Endothelial cell of umbilical vein (primary cell): ENCODE measurements at regions not wholly inside any gene's neighbourhood (a gene's known extent, or its start where the extent isn't known, plus 50 kb on each side); places are given as distances from the start of the nearest gene placed in this dataset.

Source experiments
- BruUV-seq: library from RNA; stranded (reverse); fragments of 400-500 nt; replicated peaks from 2 replicates; lab custom pipeline; 2021; lab: Mats Ljungman, UMichigan
- CTCF ChIA-PET: fragments of 300-600, 350-600 bp; sonication (Branson Sonifier 250); formaldehyde crosslinking; loops from one replicate; lab custom pipeline; 2021; ENCODE audit warnings: antibody characterized with exemption, inconsistent platforms; lab: Charles Lee
- POLR2A ChIA-PET: fragments of 300-600, 350-600 bp; sonication (Branson Sonifier 250); formaldehyde crosslinking; loops from one replicate; lab custom pipeline; 2021; ENCODE audit warnings: antibody characterized with exemption, inconsistent platforms; lab: Charles Lee
- DNase-seq: peaks from one replicate; pipeline ENCODE4 v3.0.0-alpha.2; 2011; ENCODE audit warnings: low read depth, low spot score
- FAIRE-seq: peaks from 2 replicates; lab custom pipeline; 2011; peaks lifted over from hg19 to GRCh38; lab: Jason Lieb, UNC
- H2AFZ ChIP-seq: 2 replicates; pipeline ENCODE4 v1.6.0; 2012; ENCODE audit warnings: low read depth, low read length, control low read depth, inconsistent platforms
- H3K27ac ChIP-seq: 2 replicates; pipeline ENCODE4 v1.5.1; 2011; ENCODE audit warnings: low read depth, mild to moderate bottlenecking, control low read depth, low read length, moderate library complexity; ENCODE audit not compliant: insufficient read depth
- H3K27me3 ChIP-seq, 2 experiments: 2 replicates each; pipeline versions ENCODE4 v1.6.0 to v1.6.1; 2011; ENCODE audit warnings: low read length in 2 of 2, mixed read lengths in 1 of 2; ENCODE audit not compliant: control insufficient read depth in 2 of 2, insufficient read depth in 2 of 2
- H3K36me3 ChIP-seq, 2 experiments: 2 replicates in 1 of 2; 3 replicates in 1 of 2; pipeline ENCODE4 v1.5.1; 2011; ENCODE audit warnings: low read length in 2 of 2, mild to moderate bottlenecking in 1 of 2, moderate library complexity in 1 of 2; ENCODE audit not compliant: control insufficient read depth in 2 of 2, insufficient read depth in 2 of 2; ENCODE audit errors: extremely low read depth in 1 of 2
- H3K4me1 ChIP-seq: 3 replicates; pipeline ENCODE4 v1.5.1; 2011; ENCODE audit warnings: mild to moderate bottlenecking, low read length; ENCODE audit not compliant: control insufficient read depth, insufficient read depth; ENCODE audit errors: extremely low read depth
- H3K4me2 ChIP-seq: 2 replicates; pipeline ENCODE4 v1.6.1; 2011; ENCODE audit warnings: low read length, control low read depth, mixed read lengths; ENCODE audit not compliant: insufficient read depth
- H3K4me3 ChIP-seq, 3 experiments: fragments of 200-600 bp in 1 of 3; sonication (generic), shearing (Covaris generic) in 1 of 3; replicated peaks in 1 of 3; 2 replicates each; pipeline ENCODE4 v1.5.1; 2011 to 2016; ENCODE audit warnings: control low read depth in 3 of 3, low read length in 3 of 3, mild to moderate bottlenecking in 2 of 3, inconsistent platforms in 1 of 3, low read depth in 1 of 3, moderate library complexity in 1 of 3; ENCODE audit not compliant: insufficient read depth in 1 of 3
- H3K79me2 ChIP-seq: 2 replicates; pipeline ENCODE4 v1.6.0; 2012; ENCODE audit warnings: low read length, inconsistent platforms; ENCODE audit not compliant: control insufficient read depth, insufficient read depth
- H3K9ac ChIP-seq: replicated peaks from 2 replicates; pipeline ENCODE3; 2011; ENCODE audit warnings: low read length, control low read depth; ENCODE audit not compliant: insufficient read depth; ENCODE audit errors: extremely low read depth
- H3K9me1 ChIP-seq: replicated peaks from 3 replicates; pipeline ENCODE4 v1.6.0; 2011; ENCODE audit warnings: mild to moderate bottlenecking, low read length; ENCODE audit not compliant: control insufficient read depth, insufficient read depth; ENCODE audit errors: extremely low read depth
- H3K9me3 ChIP-seq: replicated peaks from 2 replicates; pipeline ENCODE4 v1.5.1; 2012; ENCODE audit warnings: low read length, inconsistent platforms; ENCODE audit not compliant: control insufficient read depth, insufficient read depth
- H4K20me1 ChIP-seq: replicated peaks from 2 replicates; pipeline ENCODE3; 2011; ENCODE audit warnings: mild to moderate bottlenecking, low read length; ENCODE audit not compliant: control insufficient read depth, insufficient read depth; ENCODE audit errors: extremely low read depth
- EZH2 ChIP-seq: IDR thresholded peaks from 2 replicates; pipeline ENCODE4 v1.6.1; 2012; ENCODE audit warnings: borderline replicate concordance, low read depth, mild to moderate bottlenecking, moderate library complexity, low read length, inconsistent platforms; ENCODE audit not compliant: severe bottlenecking
- JUN ChIP-seq: IDR thresholded peaks from 2 replicates; pipeline ENCODE4 v1.6.1; 2011; ENCODE audit warnings: borderline replicate concordance, low read depth; ENCODE audit not compliant: insufficient read length, insufficient read depth
- MYC ChIP-seq: IDR thresholded peaks from one replicate; pipeline ENCODE4 v1.6.1; 2011; ENCODE audit warnings: mild to moderate bottlenecking, low read depth, low read length
- POLR2A ChIP-seq: IDR thresholded peaks from 2 replicates; pipeline ENCODE4 v1.6.1; 2012; ENCODE audit warnings: low read depth, mild to moderate bottlenecking, control low read depth, low read length
- POLR2AphosphoS5 ChIP-seq: IDR thresholded peaks from 2 replicates; pipeline ENCODE4 v1.6.1; 2012; ENCODE audit warnings: low read depth, mild to moderate bottlenecking, control low read depth, low read length, moderate library complexity; ENCODE audit not compliant: insufficient read depth
- dilution Hi-C: fragments of 300-500 bp; cut with MboI; formaldehyde crosslinking; loops from one replicate; pipeline ENCODE4 v1.15.0; 2019; ENCODE audit warnings: low sequenced_read_pairs; ENCODE audit not compliant: extremely low pct_ligation_motif_present
- intact Hi-C: fragments of 100-400 bp; cut with micrococcal nuclease; formaldehyde crosslinking; loops from one replicate; pipeline ENCODE4 v1.10.0; 2022
- TF ChIP-seq, protein P1 (sequence below): IDR thresholded peaks from 2 replicates; pipeline ENCODE4 v1.6.1; 2011; ENCODE audit not compliant: insufficient read depth, insufficient read length
- TF ChIP-seq, protein P2 (sequence below), 2 donors: IDR thresholded peaks; 1 replicate in 1 of 2; 2 replicates in 1 of 2; pipeline ENCODE4 v1.5.1; 2011; ENCODE audit warnings: low read length in 2 of 2, mild to moderate bottlenecking in 2 of 2, moderate library complexity in 2 of 2, control low read depth in 1 of 2, inconsistent platforms in 1 of 2, low read depth in 1 of 2; ENCODE audit not compliant: insufficient read depth in 1 of 2; ENCODE audit errors: extremely low read depth in 1 of 2

DNA sequence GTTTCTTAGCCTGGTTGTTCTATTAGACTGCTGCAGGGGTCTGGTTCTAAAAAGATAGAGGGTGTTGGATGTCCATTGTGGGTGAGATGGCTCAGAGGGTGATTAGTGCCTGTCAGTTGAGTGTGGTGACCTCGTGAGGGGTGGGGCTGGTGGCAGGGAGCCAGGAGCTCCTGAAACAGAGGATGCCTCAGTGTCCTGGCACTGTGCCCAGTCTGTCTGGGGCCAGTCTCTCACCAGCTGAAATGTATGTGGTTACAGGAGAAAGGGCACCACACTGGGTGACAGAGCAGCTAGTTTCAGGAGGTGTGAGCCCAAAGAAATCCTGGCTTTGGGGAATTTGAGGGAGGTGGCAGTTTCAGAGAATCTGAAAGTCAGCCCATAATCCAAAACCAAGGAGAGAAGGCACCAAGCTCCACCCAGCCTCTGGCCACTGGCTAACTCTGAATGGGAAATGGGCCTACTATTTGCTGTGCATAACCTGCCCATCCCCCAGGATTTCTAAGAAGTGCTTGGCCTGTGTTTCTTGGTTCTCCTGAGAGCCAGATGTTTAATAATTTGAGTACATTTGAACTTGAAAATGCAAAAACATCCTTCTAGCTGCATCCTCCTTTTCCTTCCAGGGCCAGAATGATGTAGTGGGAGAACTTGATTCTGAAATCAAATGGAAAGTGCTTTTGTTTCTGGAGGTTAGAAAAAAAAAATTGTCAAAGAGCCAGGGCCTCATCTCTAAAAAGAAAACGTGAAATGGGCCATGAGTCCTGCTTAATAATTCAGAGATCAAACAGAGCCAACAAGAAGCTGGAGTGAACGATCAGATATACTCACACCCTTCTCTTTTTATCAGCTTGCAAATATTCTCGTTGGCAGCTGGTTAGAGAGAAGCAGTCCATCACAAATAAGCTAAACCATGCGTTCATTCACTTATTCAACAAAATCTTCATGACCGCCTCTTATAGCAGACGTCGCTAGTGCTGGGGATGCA lies 92.3 kb downstream of the B3GNT2 start:
- DNase-seq (no peak), FAIRE-seq (no peak)
- intact Hi-C loops, result no loop called here

More for the DNA sequence above, 92.3 kb downstream of the B3GNT2 start:
- no peaks in the 10 kb centered on the region for H3K36me3 ChIP-seq
- no peak overlapping the region for H2AFZ ChIP-seq
- H3K4me1 ChIP-seq, result no peaks in the 10 kb centered on the region
- no peak overlapping the region for H3K27ac ChIP-seq
- no peak overlapping the region for H3K4me2 ChIP-seq
- POLR2A ChIA-PET, result no interaction called here
- no TSS peak for BruUV-seq
- no peaks in the 10 kb centered on the region for H4K20me1 ChIP-seq
- no peak overlapping the region for H3K9ac ChIP-seq
- H3K79me2 ChIP-seq, result no peaks in the 10 kb centered on the region
- dilution Hi-C loops, result no loop called here
- no peaks in the 10 kb centered on the region for H3K9me3 ChIP-seq
- H3K27me3 ChIP-seq, result no peaks in the 10 kb centered on the region
- CTCF ChIA-PET, result interaction anchor here (0.7 to 2.5 kb wide), 5 partner anchors 9 to 295 kb away, joined by 3 to 8 read pairs (median 4); no protein-coding TSS in a partner anchor
- no peaks in the 10 kb centered on the region for H3K9me1 ChIP-seq
- TF ChIP-seq, protein P1, sequence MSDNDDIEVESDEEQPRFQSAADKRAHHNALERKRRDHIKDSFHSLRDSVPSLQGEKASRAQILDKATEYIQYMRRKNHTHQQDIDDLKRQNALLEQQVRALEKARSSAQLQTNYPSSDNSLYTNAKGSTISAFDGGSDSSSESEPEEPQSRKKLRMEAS, result no peak
- TF ChIP-seq JUN (no peak), POLR2AphosphoS5 (no peak), EZH2 (no peak), MYC (no peak), POLR2A (no peak)
- TF ChIP-seq, protein P2, sequence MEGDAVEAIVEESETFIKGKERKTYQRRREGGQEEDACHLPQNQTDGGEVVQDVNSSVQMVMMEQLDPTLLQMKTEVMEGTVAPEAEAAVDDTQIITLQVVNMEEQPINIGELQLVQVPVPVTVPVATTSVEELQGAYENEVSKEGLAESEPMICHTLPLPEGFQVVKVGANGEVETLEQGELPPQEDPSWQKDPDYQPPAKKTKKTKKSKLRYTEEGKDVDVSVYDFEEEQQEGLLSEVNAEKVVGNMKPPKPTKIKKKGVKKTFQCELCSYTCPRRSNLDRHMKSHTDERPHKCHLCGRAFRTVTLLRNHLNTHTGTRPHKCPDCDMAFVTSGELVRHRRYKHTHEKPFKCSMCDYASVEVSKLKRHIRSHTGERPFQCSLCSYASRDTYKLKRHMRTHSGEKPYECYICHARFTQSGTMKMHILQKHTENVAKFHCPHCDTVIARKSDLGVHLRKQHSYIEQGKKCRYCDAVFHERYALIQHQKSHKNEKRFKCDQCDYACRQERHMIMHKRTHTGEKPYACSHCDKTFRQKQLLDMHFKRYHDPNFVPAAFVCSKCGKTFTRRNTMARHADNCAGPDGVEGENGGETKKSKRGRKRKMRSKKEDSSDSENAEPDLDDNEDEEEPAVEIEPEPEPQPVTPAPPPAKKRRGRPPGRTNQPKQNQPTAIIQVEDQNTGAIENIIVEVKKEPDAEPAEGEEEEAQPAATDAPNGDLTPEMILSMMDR (IDR thresholded peaks at IDR 0.05; ENCODE audit: extremely low read depth in 1 of 2, insufficient read depth in 1 of 2, low read depth in 1 of 2, low read length in 2 of 2), result no peak
- no peak overlapping the region for H3K4me3 ChIP-seq
